22Rv1 (cell line): ENCODE measurements at regions not wholly inside any gene's neighbourhood (a gene's known extent, or its start where the extent isn't known, plus 50 kb on each side); places are given as distances from the start of the nearest gene placed in this dataset.
A peak's percentile ranks its signal among the peaks of the same experiment; 100 is the strongest.

ENCODE experiments used
- ZFX ChIP-seq: fragments of 450-650 bp; IDR thresholded peaks from 2 replicates; pipeline ENCODE4 v1.6.1; 2017; ENCODE audit warnings: antibody characterized with exemption, borderline replicate concordance
- TF ChIP-seq, protein P1 (sequence below): fragments of 450-650 bp; IDR thresholded peaks from 2 replicates; pipeline ENCODE4 v1.5.1; 2017; ENCODE audit warnings: mild to moderate bottlenecking

DNA sequence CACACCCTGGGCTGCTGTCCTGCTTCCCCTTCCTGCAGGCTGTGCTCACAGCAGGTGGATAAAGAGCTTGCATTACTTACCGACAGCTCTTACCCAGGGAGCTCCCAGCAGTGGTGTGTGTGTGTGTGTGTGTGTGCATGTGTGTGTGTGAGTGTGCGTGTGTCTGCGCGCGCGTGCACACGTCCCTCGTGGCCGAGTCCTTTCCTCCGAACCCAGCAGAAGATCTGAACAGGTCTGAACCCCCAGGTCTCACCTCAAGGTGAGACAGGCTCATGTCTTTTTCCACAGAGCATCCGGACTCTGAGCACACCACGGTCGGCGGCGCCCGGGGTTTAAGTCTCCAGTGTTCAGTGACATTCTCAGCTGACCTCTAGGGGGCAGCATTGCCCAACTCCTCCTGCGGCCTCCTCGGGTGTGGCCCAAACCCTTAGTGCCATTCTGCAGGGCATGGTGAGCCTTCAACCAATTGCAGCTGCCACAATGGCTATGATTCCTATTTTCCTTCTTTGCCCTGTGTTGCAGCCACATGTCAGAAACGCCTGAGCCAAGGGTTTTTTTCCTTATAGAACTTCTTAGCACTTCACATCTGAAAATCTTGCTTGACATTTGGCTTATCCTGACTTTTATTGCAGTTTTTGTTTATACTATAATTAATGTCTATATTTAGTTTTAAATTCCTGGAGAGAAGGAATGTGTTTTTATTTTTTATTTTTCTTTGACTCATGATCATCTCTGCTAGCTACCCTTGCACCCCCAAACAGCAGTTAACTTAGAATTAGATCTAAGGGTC, 64.1 kb upstream of the KLHL25 start:
- TF ChIP-seq, protein P1, sequence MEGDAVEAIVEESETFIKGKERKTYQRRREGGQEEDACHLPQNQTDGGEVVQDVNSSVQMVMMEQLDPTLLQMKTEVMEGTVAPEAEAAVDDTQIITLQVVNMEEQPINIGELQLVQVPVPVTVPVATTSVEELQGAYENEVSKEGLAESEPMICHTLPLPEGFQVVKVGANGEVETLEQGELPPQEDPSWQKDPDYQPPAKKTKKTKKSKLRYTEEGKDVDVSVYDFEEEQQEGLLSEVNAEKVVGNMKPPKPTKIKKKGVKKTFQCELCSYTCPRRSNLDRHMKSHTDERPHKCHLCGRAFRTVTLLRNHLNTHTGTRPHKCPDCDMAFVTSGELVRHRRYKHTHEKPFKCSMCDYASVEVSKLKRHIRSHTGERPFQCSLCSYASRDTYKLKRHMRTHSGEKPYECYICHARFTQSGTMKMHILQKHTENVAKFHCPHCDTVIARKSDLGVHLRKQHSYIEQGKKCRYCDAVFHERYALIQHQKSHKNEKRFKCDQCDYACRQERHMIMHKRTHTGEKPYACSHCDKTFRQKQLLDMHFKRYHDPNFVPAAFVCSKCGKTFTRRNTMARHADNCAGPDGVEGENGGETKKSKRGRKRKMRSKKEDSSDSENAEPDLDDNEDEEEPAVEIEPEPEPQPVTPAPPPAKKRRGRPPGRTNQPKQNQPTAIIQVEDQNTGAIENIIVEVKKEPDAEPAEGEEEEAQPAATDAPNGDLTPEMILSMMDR = peak; percentile 94
- no peak for TF ChIP-seq ZFX
